ENCODE measurements at regions not wholly inside any gene's neighbourhood (a gene's known extent, or its start where the extent isn't known, plus 50 kb on each side); places are given as distances from the start of the nearest gene placed in this dataset.
"Not testable (repeated sequence)": the region's sequence is repeated elsewhere in the genome, so short reads cannot be mapped to it uniquely, and the experiment has no call there.

GRCh38 chr6:51314965-51315364, 496.3 kb downstream of the TFAP2B start:
- WGBS: 84% methylated on average over 2 of the region's 2 CpGs

GRCh38 chr6:51318674-51319073, 500.0 kb downstream of the TFAP2B start:
- Histone ChIP-seq H3K4me3 (no peak overlapping the region), H3K9me3 (no peaks in the 10 kb centered on the region), H3K27me3 (no peaks in the 10 kb centered on the region), H3K27ac (no peak overlapping the region), H3K36me3 (no peaks in the 10 kb centered on the region), H3K4me1 (no peaks in the 10 kb centered on the region)
- 54% methylated on average over 5 of the region's 5 CpGs for WGBS
- no peak for DNase-seq (ENCODE audit: low spot score in 2 of 2)
- TF ChIP-seq POLR2A (IDR thresholded peaks at IDR 0.05) (no peak), POLR2AphosphoS5 (IDR thresholded peaks at IDR 0.05) (no peak), CTCF (IDR thresholded peaks at IDR 0.05) (no peak), EP300 (IDR thresholded peaks at IDR 0.05) (no peak)

More at GRCh38 chr6:51314965-51315364, 496.3 kb downstream of the TFAP2B start:
- no peaks in the 10 kb centered on the region for H3K4me1 ChIP-seq
- H3K36me3 ChIP-seq: no peaks in the 10 kb centered on the region
- DNase-seq (ENCODE audit: low spot score in 2 of 2): no peak
- no peak overlapping the region for H3K27ac ChIP-seq
- no peaks in the 10 kb centered on the region for H3K27me3 ChIP-seq
- TF ChIP-seq POLR2AphosphoS5 (IDR thresholded peaks at IDR 0.05): no peak
- no peak for TF ChIP-seq EP300 (IDR thresholded peaks at IDR 0.05)
- TF ChIP-seq CTCF (IDR thresholded peaks at IDR 0.05): no peak
- TF ChIP-seq POLR2A (IDR thresholded peaks at IDR 0.05): no peak
- no peak overlapping the region for H3K4me3 ChIP-seq
- no peaks in the 10 kb centered on the region for H3K9me3 ChIP-seq

- not testable (repeated sequence) for DNase-seq (ENCODE audit: low spot score in 2 of 2); H3K27ac ChIP-seq; H3K4me3 ChIP-seq; H3K36me3 ChIP-seq; H3K4me1 ChIP-seq; H3K27me3 ChIP-seq; H3K9me3 ChIP-seq
- WGBS: 99% methylated on average over 3 of the region's 3 CpGs
Measured at GRCh38 chr6:51321477-51321876, 502.8 kb downstream of the TFAP2B start.

- TF ChIP-seq EP300 (IDR thresholded peaks at IDR 0.05) (no peak), POLR2AphosphoS5 (IDR thresholded peaks at IDR 0.05) (no peak), POLR2A (IDR thresholded peaks at IDR 0.05) (no peak), CTCF (IDR thresholded peaks at IDR 0.05) (no peak)
- Histone ChIP-seq H3K4me3 (no peak overlapping the region), H3K27ac (no peak overlapping the region), H3K9me3 (no peaks in the 10 kb centered on the region), H3K4me1 (no peaks in the 10 kb centered on the region), H3K27me3 (no peaks in the 10 kb centered on the region), H3K36me3 (no peaks in the 10 kb centered on the region)
- DNase-seq (ENCODE audit: low spot score in 2 of 2): no peak
Measured at GRCh38 chr6:51322505-51322904, 503.8 kb downstream of the TFAP2B start.

- TF ChIP-seq EP300 (IDR thresholded peaks at IDR 0.05): no peak
- TF ChIP-seq POLR2AphosphoS5 (IDR thresholded peaks at IDR 0.05): no peak
- TF ChIP-seq CTCF (IDR thresholded peaks at IDR 0.05): no peak
- no peak for TF ChIP-seq POLR2A (IDR thresholded peaks at IDR 0.05)
- H3K9me3 ChIP-seq: no peaks in the 10 kb centered on the region
- no peak overlapping the region for H3K27ac ChIP-seq
- H3K27me3 ChIP-seq: no peaks in the 10 kb centered on the region
- no peak for DNase-seq (ENCODE audit: low spot score in 2 of 2)
- 75% methylated on average over 1 of the region's 1 CpG for WGBS
- H3K4me3 ChIP-seq: no peak overlapping the region
- no peaks in the 10 kb centered on the region for H3K36me3 ChIP-seq
- H3K4me1 ChIP-seq: no peaks in the 10 kb centered on the region
Measured at GRCh38 chr6:51323056-51323455, 504.4 kb downstream of the TFAP2B start.

- DNase-seq (ENCODE audit: low spot score in 2 of 2): no peak
- Histone ChIP-seq H3K4me3 (no peak overlapping the region), H3K27ac (no peak overlapping the region), H3K36me3 (no peaks in the 10 kb centered on the region), H3K4me1 (no peaks in the 10 kb centered on the region), H3K9me3 (no peaks in the 10 kb centered on the region), H3K27me3 (no peaks in the 10 kb centered on the region)
- 92% methylated on average over 1 of the region's 1 CpG for WGBS
- TF ChIP-seq POLR2AphosphoS5 (IDR thresholded peaks at IDR 0.05) (no peak), POLR2A (IDR thresholded peaks at IDR 0.05) (no peak), CTCF (IDR thresholded peaks at IDR 0.05) (no peak), EP300 (IDR thresholded peaks at IDR 0.05) (no peak)
Measured at GRCh38 chr6:51330971-51331370, 512.3 kb downstream of the TFAP2B start.

All from suprapubic skin (tissue), 4 donors.